HEK293 (cell line): ENCODE measurements at regions not wholly inside any gene's neighbourhood (a gene's known extent, or its start where the extent isn't known, plus 50 kb on each side); places are given as distances from the start of the nearest gene placed in this dataset.

ENCODE experiments used
- CTCF ChIA-PET: fragments of 350-600 bp; formaldehyde crosslinking; extraction: SDS; loops from one replicate; lab custom pipeline; 2021; ENCODE audit warnings: antibody characterized with exemption; lab: Yijun Ruan, JAX
- POLR2A ChIA-PET: fragments of 300-600 bp; formaldehyde crosslinking; extraction: SDS; loops from one replicate; lab custom pipeline; 2020; ENCODE audit warnings: antibody characterized with exemption, inconsistent platforms; lab: Yijun Ruan, JAX
- H3K27ac ChIP-seq: fragments of 200-500 bp; sonication (Bioruptor generic); 2 replicates; pipeline ENCODE4 v1.5.1; 2014; ENCODE audit warnings: low read depth, low read length, control low read depth, inconsistent platforms; ENCODE audit errors: extremely low read depth
- H3K36me3 ChIP-seq, 2 experiments: fragments of 200-500 bp in 1 of 2; sonication (Bioruptor generic) in 1 of 2; 1 replicate in 1 of 2; 2 replicates in 1 of 2; pipeline ENCODE4 v1.5.1; 2014 to 2017; ENCODE audit warnings: inconsistent platforms in 2 of 2, low read length in 2 of 2; ENCODE audit not compliant: control insufficient read depth in 2 of 2, insufficient read depth in 1 of 2
- H3K4me1 ChIP-seq: fragments of 200-500 bp; sonication (Bioruptor generic); 2 replicates; pipeline ENCODE4 v1.5.1; 2014; ENCODE audit warnings: mild to moderate bottlenecking, low read length, inconsistent platforms; ENCODE audit not compliant: control insufficient read depth, insufficient read depth
- H3K4me3 ChIP-seq: 2 replicates; pipeline ENCODE4 v1.5.1; 2011; ENCODE audit warnings: low read depth, mild to moderate bottlenecking, control low read depth, low read length, moderate library complexity
- H3K9me3 ChIP-seq: fragments of 200-500 bp; sonication (Bioruptor generic); 2 replicates; pipeline ENCODE4 v1.5.1; 2014; ENCODE audit warnings: low read depth, low read length, inconsistent platforms; ENCODE audit not compliant: control insufficient read depth, insufficient read depth
- EGR2 ChIP-seq: fragments of 450-650 bp; formaldehyde crosslinking; IDR thresholded peaks from 2 replicates; pipeline ENCODE4 v1.5.1; 2016; ENCODE audit warnings: low read depth, missing biosample characterization, missing genetic modification characterization
- IKZF3 ChIP-seq: fragments of 450-650 bp; IDR thresholded peaks from 2 replicates; pipeline ENCODE4 v1.5.0; 2018; ENCODE audit warnings: missing biosample characterization, mild to moderate bottlenecking, missing genetic modification characterization, moderate library complexity
- KLF7 ChIP-seq: fragments of 450-650 bp; formaldehyde crosslinking; IDR thresholded peaks from 2 replicates; pipeline ENCODE4 v1.5.1; 2016; ENCODE audit warnings: missing biosample characterization, missing genetic modification characterization, borderline replicate concordance
- OVOL3 ChIP-seq: fragments of 450-650 bp; formaldehyde crosslinking; IDR thresholded peaks from 2 replicates; pipeline ENCODE4 v1.5.1; 2016; ENCODE audit warnings: missing biosample characterization, missing genetic modification characterization
- REPIN1 ChIP-seq: fragments of 450-650 bp; formaldehyde crosslinking; IDR thresholded peaks from 2 replicates; pipeline ENCODE4 v1.5.1; 2017; ENCODE audit warnings: missing biosample characterization, missing genetic modification characterization, low read depth
- SETDB1 ChIP-seq: IDR thresholded peaks from one replicate; pipeline ENCODE4 v1.6.1; 2017; ENCODE audit warnings: mild to moderate bottlenecking, low read length, moderate library complexity, mixed read lengths; ENCODE audit not compliant: insufficient read length
- SP7 ChIP-seq: fragments of 450-650 bp; formaldehyde crosslinking; IDR thresholded peaks from 2 replicates; pipeline ENCODE4 v1.5.1; 2016; ENCODE audit warnings: missing biosample characterization, missing genetic modification characterization
- TRIM28 ChIP-seq: IDR thresholded peaks from 2 replicates; pipeline ENCODE4 v1.6.1; 2011; ENCODE audit warnings: low read length, control low read depth, borderline replicate concordance
- YY2 ChIP-seq: fragments of 450-650 bp; formaldehyde crosslinking; IDR thresholded peaks from 2 replicates; pipeline ENCODE4 v1.5.1; 2016; ENCODE audit warnings: missing biosample characterization, missing genetic modification characterization
- ZBTB1 ChIP-seq: fragments of 450-650 bp; formaldehyde crosslinking; IDR thresholded peaks from 2 replicates; pipeline ENCODE4 v1.5.1; 2016; ENCODE audit warnings: missing biosample characterization, missing genetic modification characterization
- ZFP37 ChIP-seq: fragments of 450-650 bp; formaldehyde crosslinking; IDR thresholded peaks from 2 replicates; pipeline ENCODE4 v1.5.1; 2016; ENCODE audit warnings: missing biosample characterization, missing genetic modification characterization
- ZNF16 ChIP-seq: fragments of 450-650 bp; formaldehyde crosslinking; IDR thresholded peaks from 2 replicates; pipeline ENCODE4 v1.5.1; 2016; ENCODE audit warnings: low read depth, missing biosample characterization, missing genetic modification characterization
- ZNF280C ChIP-seq: fragments of 450-650 bp; formaldehyde crosslinking; IDR thresholded peaks from 2 replicates; pipeline ENCODE4 v1.5.1; 2016; ENCODE audit warnings: missing biosample characterization, missing genetic modification characterization
- ZNF280D ChIP-seq: fragments of 450-650 bp; formaldehyde crosslinking; IDR thresholded peaks from 2 replicates; pipeline ENCODE4 v1.5.1; 2016; ENCODE audit warnings: missing biosample characterization, missing genetic modification characterization
- ZNF311 ChIP-seq: fragments of 450-650 bp; formaldehyde crosslinking; IDR thresholded peaks from 2 replicates; pipeline ENCODE4 v1.5.1; 2017; ENCODE audit warnings: missing biosample characterization, missing genetic modification characterization, borderline replicate concordance
- ZNF510 ChIP-seq: fragments of 450-650 bp; formaldehyde crosslinking; IDR thresholded peaks from 2 replicates; pipeline ENCODE4 v1.5.1; 2018; ENCODE audit warnings: mild to moderate bottlenecking, missing genetic modification characterization, missing biosample characterization; ENCODE audit not compliant: insufficient replicate concordance
- ZNF544 ChIP-seq: fragments of 450-650 bp; formaldehyde crosslinking; IDR thresholded peaks from 2 replicates; pipeline ENCODE4 v1.5.0; 2017; ENCODE audit warnings: missing biosample characterization, missing genetic modification characterization
- ZNF610 ChIP-seq: fragments of 450-650 bp; formaldehyde crosslinking; IDR thresholded peaks from 2 replicates; pipeline ENCODE4 v1.5.1; 2016; ENCODE audit warnings: missing biosample characterization, missing genetic modification characterization, borderline replicate concordance
- ZNF621 ChIP-seq: fragments of 450-650 bp; formaldehyde crosslinking; IDR thresholded peaks from 2 replicates; pipeline ENCODE4 v1.5.1; 2017; ENCODE audit warnings: missing biosample characterization, missing genetic modification characterization
- ZNF654 ChIP-seq: fragments of 450-650 bp; formaldehyde crosslinking; IDR thresholded peaks from 2 replicates; pipeline ENCODE4 v1.5.1; 2016; ENCODE audit warnings: low read depth, missing biosample characterization, missing genetic modification characterization
- ZNF830 ChIP-seq: fragments of 450-650 bp; IDR thresholded peaks from 2 replicates; pipeline ENCODE4 v1.5.0; 2018; ENCODE audit warnings: missing biosample characterization, missing genetic modification characterization, low read depth, mild to moderate bottlenecking, moderate library complexity
- ZSCAN30 ChIP-seq: fragments of 450-650 bp; IDR thresholded peaks from 2 replicates; pipeline ENCODE4 v1.5.1; 2018; ENCODE audit warnings: missing biosample characterization, mild to moderate bottlenecking, missing genetic modification characterization, moderate library complexity
- ZSCAN4 ChIP-seq: fragments of 450-650 bp; formaldehyde crosslinking; IDR thresholded peaks from 2 replicates; pipeline ENCODE4 v1.5.1; 2017; ENCODE audit warnings: missing biosample characterization, missing genetic modification characterization
- ZSCAN5A ChIP-seq: fragments of 450-650 bp; formaldehyde crosslinking; IDR thresholded peaks from 2 replicates; pipeline ENCODE4 v1.5.1; 2016; ENCODE audit warnings: missing biosample characterization, missing genetic modification characterization

- CTCF ChIA-PET, result interaction anchor here (0.6 to 1.1 kb wide), 2 partner anchors 41 to 641 kb away, joined by 3 to 4 read pairs; no protein-coding TSS in a partner anchor
- H3K4me3 ChIP-seq, result no peak overlapping the region
- H3K4me1 ChIP-seq, result no peaks in the 10 kb centered on the region
- H3K27ac ChIP-seq, result no peak overlapping the region
- H3K9me3 ChIP-seq, result no peaks in the 10 kb centered on the region
- no peaks in the 10 kb centered on the region for H3K36me3 ChIP-seq
- TF ChIP-seq SP7 (tag by site-specific recombination) (peak; percentile 75), ZSCAN4 (no peak)
- POLR2A ChIA-PET, result no interaction called here
These were observed 74.0 kb upstream of the NEK6 start for GRCh38 chr9:124183772-124184171.

- ChIA-PET POLR2A (interaction anchor here (0.6 kb wide), 1 partner anchor 862 kb away, joined by 4 read pairs; no protein-coding TSS in a partner anchor), CTCF (no interaction called here)
- Histone ChIP-seq H3K4me3 (no peak overlapping the region), H3K36me3 (no peaks in the 10 kb centered on the region), H3K9me3 (no peaks in the 10 kb centered on the region), H3K27ac (no peak overlapping the region), H3K4me1 (no peaks in the 10 kb centered on the region)
- TF ChIP-seq ZFP37 (tag by site-specific recombination) (no peak), ZNF610 (tag by site-specific recombination) (no peak), SETDB1 (no peak), EGR2 (tag by site-specific recombination) (no peak), IKZF3 (tag by site-specific recombination) (no peak), ZBTB1 (tag by site-specific recombination) (no peak), ZNF654 (tag by site-specific recombination) (no peak), ZNF830 (no peak), REPIN1 (no peak), ZNF311 (tag by site-specific recombination) (no peak), TRIM28 (no peak), ZSCAN30 (tag by site-specific recombination) (no peak), ZNF280D (tag by site-specific recombination) (no peak)
These were observed 72.3 kb upstream of the NEK6 start for GRCh38 chr9:124185413-124185812.

GRCh38 chr9:124187311-124187710 is 70.4 kb upstream of the NEK6 start:
- ChIA-PET POLR2A (no interaction called here), CTCF (no interaction called here)
- Histone ChIP-seq H3K4me1 (no peaks in the 10 kb centered on the region), H3K9me3 (no peaks in the 10 kb centered on the region), H3K36me3 (no peaks in the 10 kb centered on the region), H3K27ac (no peak overlapping the region), H3K4me3 (no peak overlapping the region)
- TF ChIP-seq ZSCAN5A (tag by site-specific recombination) (no peak), ZNF510 (tag by site-specific recombination) (no peak), ZNF16 (tag by site-specific recombination) (no peak), OVOL3 (tag by site-specific recombination) (no peak), YY2 (tag by site-specific recombination) (no peak), ZNF544 (tag by site-specific recombination) (no peak), ZNF621 (tag by site-specific recombination) (no peak), ZNF280C (tag by site-specific recombination) (no peak), KLF7 (tag by site-specific recombination) (no peak)
